Hepatocyte (in vitro differentiated cells): ENCODE measurements at regions not wholly inside any gene's neighbourhood (a gene's known extent, or its start where the extent isn't known, plus 50 kb on each side); places are given as distances from the start of the nearest gene placed in this dataset.

Experiments
- DNase-seq: peaks from one replicate; pipeline ENCODE4 v3.0.0-alpha.2; 2016; ENCODE audit warnings: low spot score
- H2AFZ ChIP-seq: fragments of 200-600 bp; sonication (generic); 2 replicates; pipeline ENCODE4 v1.6.0; 2016; ENCODE audit warnings: antibody characterized with exemption, mild to moderate bottlenecking
- H3K27ac ChIP-seq: fragments of 200-600 bp; sonication (generic); 2 replicates; pipeline ENCODE4 v1.5.1; 2016; ENCODE audit warnings: mild to moderate bottlenecking
- H3K27me3 ChIP-seq: fragments of 200-600 bp; sonication (generic); 2 replicates; pipeline ENCODE4 v1.6.1; 2016
- H3K36me3 ChIP-seq: fragments of 200-600 bp; sonication (generic); replicated peaks from 2 replicates; pipeline ENCODE4 v1.5.1; 2016; ENCODE audit warnings: low read depth; ENCODE audit not compliant: insufficient read depth
- H3K4me1 ChIP-seq: fragments of 200-600 bp; sonication (generic); 2 replicates; pipeline ENCODE4 v1.5.1; 2016; ENCODE audit warnings: mild to moderate bottlenecking, moderate library complexity; ENCODE audit not compliant: insufficient read depth
- H3K4me2 ChIP-seq: fragments of 200-600 bp; sonication (generic); 2 replicates; pipeline ENCODE4 v1.6.0; 2016
- H3K4me3 ChIP-seq: fragments of 200-600 bp; sonication (generic); 2 replicates; pipeline ENCODE4 v1.5.1; 2016; ENCODE audit warnings: mild to moderate bottlenecking
- H3K79me2 ChIP-seq: fragments of 200-600 bp; sonication (generic); 2 replicates; pipeline ENCODE4 v1.6.0; 2017; ENCODE audit warnings: mild to moderate bottlenecking
- H3K9me2 ChIP-seq: fragments of 200-600 bp; sonication (generic); replicated peaks from 2 replicates; pipeline ENCODE4 v1.6.0; 2017; ENCODE audit warnings: mild to moderate bottlenecking; ENCODE audit not compliant: insufficient read depth
- H3K9me3 ChIP-seq: fragments of 200-600 bp; sonication (generic); 2 replicates; pipeline ENCODE4 v1.5.1; 2016; ENCODE audit warnings: low read depth, mild to moderate bottlenecking
- H4K20me1 ChIP-seq: fragments of 200-600 bp; sonication (generic); 2 replicates; pipeline ENCODE4 v1.6.0; 2016; ENCODE audit warnings: mild to moderate bottlenecking; ENCODE audit not compliant: insufficient read depth, poor library complexity, severe bottlenecking
- EZH2 ChIP-seq: fragments of 200-600 bp; sonication (generic); IDR thresholded peaks from 2 replicates; pipeline ENCODE4 v1.6.1; 2016; ENCODE audit warnings: antibody characterized with exemption, mild to moderate bottlenecking, borderline replicate concordance
- EZH2phosphoT487 ChIP-seq: fragments of 200-600 bp; sonication (generic); IDR thresholded peaks from one replicate; pipeline ENCODE4 v1.6.1; 2018; ENCODE audit warnings: antibody characterized with exemption, mild to moderate bottlenecking, low read depth, moderate library complexity; ENCODE audit not compliant: unreplicated experiment, severe bottlenecking
- WGBS: methylation state at CpG from one replicate; pipeline ENCODE4 v1.1.6; 2016; ENCODE audit warnings: low lambda C conversion rate; ENCODE audit errors: missing lambda C conversion rate; 5-methylcytosine and 5-hydroxymethylcytosine counted together
- TF ChIP-seq, protein P1 (sequence below): fragments of 200-600 bp; sonication (generic); IDR thresholded peaks from 2 replicates; pipeline ENCODE4 v1.5.1; 2016; ENCODE audit warnings: antibody characterized with exemption, mild to moderate bottlenecking; ENCODE audit not compliant: poor library complexity

DNA sequence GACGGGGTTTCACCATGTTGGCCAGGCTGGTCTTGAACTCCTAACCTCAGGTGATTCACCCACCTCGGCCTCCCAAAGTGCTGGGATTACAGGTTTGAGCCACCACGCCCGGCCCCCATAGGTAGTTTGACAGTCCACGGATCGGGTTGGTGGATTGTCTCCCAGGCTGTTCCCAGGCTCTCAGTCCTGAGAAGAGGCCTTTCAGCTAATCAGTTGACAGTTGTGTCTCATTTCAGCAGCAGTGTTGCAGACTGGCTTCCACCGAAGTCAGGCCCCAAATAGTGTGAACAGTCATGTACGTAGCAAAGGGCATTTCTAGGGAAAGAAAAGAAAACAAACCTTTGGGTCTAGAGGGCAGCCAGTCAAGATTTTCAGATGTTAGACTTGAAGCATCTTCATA lies 102.4 kb upstream of the TLR3 start:
- Histone ChIP-seq H3K27me3 (no peaks in the 10 kb centered on the region), H3K79me2 (no peaks in the 10 kb centered on the region), H2AFZ (no peak overlapping the region), H3K4me1 (no peaks in the 10 kb centered on the region), H3K9me3 (no peaks in the 10 kb centered on the region), H3K4me2 (no peak overlapping the region), H4K20me1 (no peaks in the 10 kb centered on the region), H3K9me2 (no peaks in the 10 kb centered on the region), H3K4me3 (no peak overlapping the region), H3K27ac (no peak overlapping the region), H3K36me3 (no peaks in the 10 kb centered on the region)
- DNase-seq: no peak
- 85% methylated on average over 8 of the region's 8 CpGs for WGBS
- TF ChIP-seq EZH2 (no peak), EZH2phosphoT487 (no peak)
- TF ChIP-seq, protein P1, sequence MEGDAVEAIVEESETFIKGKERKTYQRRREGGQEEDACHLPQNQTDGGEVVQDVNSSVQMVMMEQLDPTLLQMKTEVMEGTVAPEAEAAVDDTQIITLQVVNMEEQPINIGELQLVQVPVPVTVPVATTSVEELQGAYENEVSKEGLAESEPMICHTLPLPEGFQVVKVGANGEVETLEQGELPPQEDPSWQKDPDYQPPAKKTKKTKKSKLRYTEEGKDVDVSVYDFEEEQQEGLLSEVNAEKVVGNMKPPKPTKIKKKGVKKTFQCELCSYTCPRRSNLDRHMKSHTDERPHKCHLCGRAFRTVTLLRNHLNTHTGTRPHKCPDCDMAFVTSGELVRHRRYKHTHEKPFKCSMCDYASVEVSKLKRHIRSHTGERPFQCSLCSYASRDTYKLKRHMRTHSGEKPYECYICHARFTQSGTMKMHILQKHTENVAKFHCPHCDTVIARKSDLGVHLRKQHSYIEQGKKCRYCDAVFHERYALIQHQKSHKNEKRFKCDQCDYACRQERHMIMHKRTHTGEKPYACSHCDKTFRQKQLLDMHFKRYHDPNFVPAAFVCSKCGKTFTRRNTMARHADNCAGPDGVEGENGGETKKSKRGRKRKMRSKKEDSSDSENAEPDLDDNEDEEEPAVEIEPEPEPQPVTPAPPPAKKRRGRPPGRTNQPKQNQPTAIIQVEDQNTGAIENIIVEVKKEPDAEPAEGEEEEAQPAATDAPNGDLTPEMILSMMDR: no peak

DNA sequence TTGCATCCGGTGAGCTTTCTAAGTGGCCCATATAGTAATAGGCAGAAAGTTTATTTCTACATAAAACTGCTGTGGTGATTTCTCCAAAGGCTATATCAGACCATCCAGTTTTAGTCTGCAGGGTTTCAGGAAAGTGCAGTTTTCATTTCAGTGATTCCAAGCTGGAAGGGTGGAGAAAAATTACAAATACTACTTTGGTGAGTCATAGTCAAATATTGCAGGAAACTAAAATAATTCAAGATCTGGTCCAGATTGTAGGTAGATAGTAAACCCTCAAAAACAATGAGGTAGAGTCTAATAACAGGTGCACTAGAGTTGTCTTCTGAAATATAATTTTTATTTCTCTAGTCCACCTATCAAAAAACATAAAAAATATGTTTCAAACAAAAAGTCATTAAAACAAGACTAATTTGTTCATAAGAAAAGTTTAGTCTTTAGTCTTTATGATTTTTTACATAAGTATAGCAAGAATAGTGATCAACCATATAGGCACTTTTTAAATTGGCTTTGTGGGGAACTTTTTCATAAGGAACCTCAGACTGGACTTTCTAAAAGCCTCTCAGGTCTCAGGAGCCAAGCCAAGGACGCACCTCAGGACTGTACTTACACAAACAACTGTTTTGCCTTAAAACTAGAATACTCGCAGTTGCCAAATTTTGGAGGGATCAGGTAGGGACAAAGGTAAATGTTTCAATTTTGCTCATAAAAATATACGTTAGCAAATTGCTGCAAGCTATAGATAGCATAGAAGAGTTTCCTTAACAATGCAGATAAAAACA lies 101.8 kb upstream of the TLR3 start:
- H3K27ac ChIP-seq: no peak overlapping the region
- H3K9me2 ChIP-seq: no peaks in the 10 kb centered on the region
- no peak overlapping the region for H2AFZ ChIP-seq
- no peaks in the 10 kb centered on the region for H4K20me1 ChIP-seq
- TF ChIP-seq EZH2phosphoT487 (no peak), EZH2 (no peak)
- TF ChIP-seq, protein P1: no peak
- 91% methylated on average over 4 of the region's 4 CpGs for WGBS
- no peak overlapping the region for H3K4me2 ChIP-seq
- no peaks in the 10 kb centered on the region for H3K9me3 ChIP-seq
- no peak overlapping the region for H3K4me3 ChIP-seq
- no peaks in the 10 kb centered on the region for H3K36me3 ChIP-seq
- no peaks in the 10 kb centered on the region for H3K27me3 ChIP-seq
- no peaks in the 10 kb centered on the region for H3K4me1 ChIP-seq
- H3K79me2 ChIP-seq: no peaks in the 10 kb centered on the region
- DNase-seq: no peak

DNA sequence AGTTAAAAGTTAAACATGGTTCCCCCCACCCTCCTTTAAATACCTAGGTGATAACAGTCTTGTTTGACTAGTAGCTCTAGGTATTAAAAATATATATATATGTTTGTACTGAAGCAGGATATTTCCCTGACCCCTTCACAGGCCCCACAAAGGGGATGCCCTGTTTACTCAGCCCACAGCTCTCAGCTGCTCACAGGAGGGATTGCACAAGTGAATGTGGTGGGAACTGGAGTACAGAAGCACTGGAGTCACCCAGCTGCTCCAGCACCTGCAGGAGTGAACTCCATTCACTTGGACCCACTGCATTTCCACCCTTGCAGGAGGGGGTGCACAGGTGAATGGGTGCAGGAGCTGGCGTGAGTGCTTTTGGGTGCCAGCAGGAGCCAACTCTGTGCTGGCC lies 99.3 kb upstream of the TLR3 start:
- no peaks in the 10 kb centered on the region for H3K9me3 ChIP-seq
- no peaks in the 10 kb centered on the region for H3K79me2 ChIP-seq
- H3K27ac ChIP-seq: no peak overlapping the region
- H3K4me2 ChIP-seq: no peak overlapping the region
- H3K27me3 ChIP-seq: no peaks in the 10 kb centered on the region
- no peaks in the 10 kb centered on the region for H3K36me3 ChIP-seq
- no peaks in the 10 kb centered on the region for H3K9me2 ChIP-seq
- H2AFZ ChIP-seq: no peak overlapping the region
- WGBS: 100% methylated on average over 1 of the region's 1 CpG
- no peaks in the 10 kb centered on the region for H3K4me1 ChIP-seq
- no peak for DNase-seq
- TF ChIP-seq EZH2phosphoT487 (no peak), EZH2 (no peak)
- TF ChIP-seq, protein P1: no peak
- H3K4me3 ChIP-seq: no peak overlapping the region
- no peaks in the 10 kb centered on the region for H4K20me1 ChIP-seq
